HG02610 (cell line): ENCODE measurements at regions not wholly inside any gene's neighbourhood (a gene's known extent, or its start where the extent isn't known, plus 50 kb on each side); places are given as distances from the start of the nearest gene placed in this dataset.
"Not testable (repeated sequence)": the region's sequence is repeated elsewhere in the genome, so short reads cannot be mapped to it uniquely, and the experiment has no call there.

Source experiments
- ATAC-seq: cut with Tn5 transposase; IDR thresholded peaks from one replicate; pipeline ENCODE4 v1.9.1; 2021; ENCODE audit warnings: mild to moderate bottlenecking, moderate library complexity; ENCODE audit not compliant: unreplicated experiment

- ATAC-seq: no peak
Observed at GRCh38 chr7:79664884-79665676, 211.6 kb upstream of the MAGI2 start.

- ATAC-seq: no peak
Observed at GRCh38 chr7:79658304-79658703, 204.8 kb upstream of the MAGI2 start.

GRCh38 chr7:79653136-79653631 is 199.7 kb upstream of the MAGI2 start:
- ATAC-seq: no peak

- ATAC-seq: no peak
Observed at GRCh38 chr7:79652619-79653018, 199.2 kb upstream of the MAGI2 start.

GRCh38 chr7:79647711-79648110 is 194.2 kb upstream of the MAGI2 start:
- ATAC-seq: no peak

- ATAC-seq: no peak
Observed at GRCh38 chr7:79646278-79646677, 192.8 kb upstream of the MAGI2 start.

GRCh38 chr7:79636849-79637248 is 183.4 kb upstream of the MAGI2 start:
- ATAC-seq: no peak

GRCh38 chr7:79625921-79626320 is 172.5 kb upstream of the MAGI2 start:
- ATAC-seq: not testable (repeated sequence)

GRCh38 chr7:79624336-79624735 is 170.9 kb upstream of the MAGI2 start:
- no peak for ATAC-seq

- no peak for ATAC-seq
Observed at GRCh38 chr7:79622781-79623180, 169.3 kb upstream of the MAGI2 start.

GRCh38 chr7:79620291-79620690 is 166.8 kb upstream of the MAGI2 start:
- ATAC-seq: no peak

- ATAC-seq: no peak
Observed at GRCh38 chr7:79619216-79619615, 165.7 kb upstream of the MAGI2 start.

GRCh38 chr7:79615871-79616640 is 162.6 kb upstream of the MAGI2 start:
- ATAC-seq: no peak

- ATAC-seq: no peak
Observed at GRCh38 chr7:79615466-79615865, 162.0 kb upstream of the MAGI2 start.

- no peak for ATAC-seq
Observed at GRCh38 chr7:79612903-79613302, 159.4 kb upstream of the MAGI2 start.

GRCh38 chr7:79612022-79612421 is 158.6 kb upstream of the MAGI2 start:
- no peak for ATAC-seq

- no peak for ATAC-seq
Observed at GRCh38 chr7:79610748-79611304, 157.4 kb upstream of the MAGI2 start.

- ATAC-seq: no peak
Observed at GRCh38 chr7:79610313-79610712, 156.8 kb upstream of the MAGI2 start.

GRCh38 chr7:79608005-79608404 is 154.5 kb upstream of the MAGI2 start:
- no peak for ATAC-seq

- no peak for ATAC-seq
Observed at GRCh38 chr7:79604841-79605240, 151.4 kb upstream of the MAGI2 start.

- no peak for ATAC-seq
Observed at GRCh38 chr7:79598351-79598750, 144.9 kb upstream of the MAGI2 start.

- ATAC-seq: not testable (repeated sequence)
Observed at GRCh38 chr7:79594671-79595070, 141.2 kb upstream of the MAGI2 start.
